CD4-positive, alpha-beta T cell (primary cell): ENCODE measurements at regions not wholly inside any gene's neighbourhood (a gene's known extent, or its start where the extent isn't known, plus 50 kb on each side); places are given as distances from the start of the nearest gene placed in this dataset.

Experiments used
- ATAC-seq: fragments of 200-7000 bp; cut with Tn5 transposase; one replicate; pipeline ENCODE4 v1.10.0; 2022; ENCODE audit warnings: mild to moderate bottlenecking; ENCODE audit not compliant: poor library complexity
- CTCF ChIA-PET: fragments of 350-600 bp; sonication (Branson Sonifier 250); formaldehyde crosslinking; loops from one replicate; lab custom pipeline; 2021; ENCODE audit warnings: antibody characterized with exemption, inconsistent platforms; lab: Charles Lee
- POLR2A ChIA-PET: fragments of 350-600 bp; sonication (Branson Sonifier 250); formaldehyde crosslinking; loops from one replicate; lab custom pipeline; 2021; ENCODE audit warnings: antibody characterized with exemption, inconsistent platforms; lab: Charles Lee
- DNase-seq, 14 experiments: peaks; one replicate each; pipeline ENCODE4 v3.0.0-alpha.2; 2013 to 2020; ENCODE audit warnings: mixed read lengths in 2 of 14
- H3K27ac ChIP-seq, 2 donors: one replicate each; pipeline versions ENCODE4 v1.5.1 to v1.7.0; 2013; ENCODE audit warnings: low read length in 2 of 2, low read depth in 1 of 2, mild to moderate bottlenecking in 1 of 2
- H3K27me3 ChIP-seq, 2 experiments: 1 replicate in 1 of 2; 2 replicates in 1 of 2; pipeline versions ENCODE4 v1.6.1 to v1.7.0; 2013; ENCODE audit warnings: low read length in 2 of 2, control low read depth in 1 of 2, mild to moderate bottlenecking in 1 of 2, moderate library complexity in 1 of 2; ENCODE audit not compliant: insufficient read depth in 2 of 2, control insufficient read depth in 1 of 2
- H3K36me3 ChIP-seq: one replicate; pipeline ENCODE4 v1.6.1; 2013; ENCODE audit warnings: low read length, control low read depth; ENCODE audit not compliant: insufficient read depth
- H3K4me1 ChIP-seq: one replicate; pipeline ENCODE4 v1.6.1; 2013; ENCODE audit warnings: low read length, control low read depth; ENCODE audit not compliant: insufficient read depth
- H3K4me3 ChIP-seq: one replicate; pipeline ENCODE4 v1.5.1; 2013; ENCODE audit warnings: mild to moderate bottlenecking, low read length, moderate library complexity
- H3K9me3 ChIP-seq, 2 experiments: 1 replicate in 1 of 2; 2 replicates in 1 of 2; pipeline versions ENCODE4 v1.6.1 to v1.7.0; 2013; ENCODE audit warnings: low read length in 2 of 2, mild to moderate bottlenecking in 2 of 2, control low read depth in 1 of 2, moderate library complexity in 1 of 2; ENCODE audit not compliant: control insufficient read depth in 1 of 2, insufficient read depth in 1 of 2
- H3K27ac Mint-ChIP-seq: one replicate; pipeline ENCODE4 v1.8.0; 2020; ENCODE audit warnings: mixed read lengths
- H3K27me3 Mint-ChIP-seq: one replicate; pipeline ENCODE4 v1.8.0; 2021; ENCODE audit warnings: mixed read lengths
- H3K36me3 Mint-ChIP-seq: one replicate; pipeline ENCODE4 v1.8.0; 2021; ENCODE audit warnings: low read depth, mixed read lengths
- H3K4me1 Mint-ChIP-seq: one replicate; pipeline ENCODE4 v1.8.0; 2021; ENCODE audit warnings: low read depth, mixed read lengths
- H3K4me3 Mint-ChIP-seq: one replicate; pipeline ENCODE4 v1.8.0; 2020; ENCODE audit warnings: mild to moderate bottlenecking, mixed read lengths
- H3K9me3 Mint-ChIP-seq: one replicate; pipeline ENCODE4 v1.8.0; 2020; ENCODE audit warnings: mixed read lengths
- intact Hi-C, 2 experiments: fragments of 100-400 bp; cut with DNase I in 1 of 2; cut with micrococcal nuclease in 1 of 2; formaldehyde crosslinking; loops; one replicate each; pipeline versions ENCODE4 v1.15.1 to v1.9.0; 2023 to 2025; cut with DNase I, micrococcal nuclease
- TF ChIP-seq, protein P1 (sequence below): fragments of 200-600 bp; IDR thresholded peaks from one replicate; pipeline ENCODE4 v1.8.0; 2022; ENCODE audit warnings: antibody characterized with exemption, mild to moderate bottlenecking

DNA sequence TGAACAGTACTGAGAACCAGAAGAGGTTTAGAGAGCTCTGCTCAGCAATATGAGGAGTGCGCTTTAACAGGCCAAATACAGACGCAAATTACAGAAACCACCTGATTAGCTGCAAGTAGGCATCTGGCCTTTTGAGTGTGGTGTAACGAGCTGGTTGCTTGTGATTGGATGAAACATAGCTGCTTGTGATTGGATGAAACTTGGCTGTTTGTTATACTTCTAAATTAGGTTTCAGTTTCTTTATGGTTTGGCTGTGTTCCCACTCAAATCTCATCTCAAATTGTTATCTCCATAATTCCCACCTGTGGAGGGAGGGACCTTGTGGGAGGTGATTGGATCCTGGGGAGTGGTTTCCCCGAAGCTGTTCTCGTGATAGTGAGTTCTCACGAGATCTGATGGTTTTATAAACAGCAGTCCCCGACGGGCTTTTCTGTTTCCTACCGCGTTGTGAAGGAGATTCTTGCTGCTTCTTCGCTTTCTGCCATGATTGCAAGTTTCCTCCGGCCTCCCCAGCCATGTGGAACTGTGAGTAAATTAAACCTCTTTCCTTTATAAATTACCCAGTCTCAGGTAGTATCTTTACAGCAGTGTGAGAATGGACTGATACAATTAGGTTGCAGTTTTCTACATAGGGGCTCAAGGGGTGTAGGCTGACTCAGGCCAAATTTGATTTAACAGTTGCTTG, 655.9 kb upstream of the MAN1A1 start:
- Mint-ChIP-seq H3K27me3 (no peaks in the 10 kb centered on the region), H3K4me3 (no peak overlapping the region), H3K36me3 (no peaks in the 10 kb centered on the region), H3K27ac (no peak overlapping the region), H3K9me3 (peaks cover 2% of the 10 kb centered on the region), H3K4me1 (no peaks in the 10 kb centered on the region)
- DNase-seq (no peak), ATAC-seq (no peak)
- ChIA-PET CTCF (no interaction called here), POLR2A (no interaction called here)
- peaks cover 0 to 4% of the 10 kb centered on the region in 2 experiments for H3K9me3 ChIP-seq
- no peaks in the 10 kb centered on the region for H3K36me3 ChIP-seq
- no peak overlapping the region for H3K4me3 ChIP-seq
- TF ChIP-seq, protein P1, sequence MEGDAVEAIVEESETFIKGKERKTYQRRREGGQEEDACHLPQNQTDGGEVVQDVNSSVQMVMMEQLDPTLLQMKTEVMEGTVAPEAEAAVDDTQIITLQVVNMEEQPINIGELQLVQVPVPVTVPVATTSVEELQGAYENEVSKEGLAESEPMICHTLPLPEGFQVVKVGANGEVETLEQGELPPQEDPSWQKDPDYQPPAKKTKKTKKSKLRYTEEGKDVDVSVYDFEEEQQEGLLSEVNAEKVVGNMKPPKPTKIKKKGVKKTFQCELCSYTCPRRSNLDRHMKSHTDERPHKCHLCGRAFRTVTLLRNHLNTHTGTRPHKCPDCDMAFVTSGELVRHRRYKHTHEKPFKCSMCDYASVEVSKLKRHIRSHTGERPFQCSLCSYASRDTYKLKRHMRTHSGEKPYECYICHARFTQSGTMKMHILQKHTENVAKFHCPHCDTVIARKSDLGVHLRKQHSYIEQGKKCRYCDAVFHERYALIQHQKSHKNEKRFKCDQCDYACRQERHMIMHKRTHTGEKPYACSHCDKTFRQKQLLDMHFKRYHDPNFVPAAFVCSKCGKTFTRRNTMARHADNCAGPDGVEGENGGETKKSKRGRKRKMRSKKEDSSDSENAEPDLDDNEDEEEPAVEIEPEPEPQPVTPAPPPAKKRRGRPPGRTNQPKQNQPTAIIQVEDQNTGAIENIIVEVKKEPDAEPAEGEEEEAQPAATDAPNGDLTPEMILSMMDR, result no peak
- no peaks in the 10 kb centered on the region for H3K27me3 ChIP-seq
- H3K4me1 ChIP-seq, result no peaks in the 10 kb centered on the region
- intact Hi-C loops, result no loop called here
- no peak overlapping the region for H3K27ac ChIP-seq

DNA sequence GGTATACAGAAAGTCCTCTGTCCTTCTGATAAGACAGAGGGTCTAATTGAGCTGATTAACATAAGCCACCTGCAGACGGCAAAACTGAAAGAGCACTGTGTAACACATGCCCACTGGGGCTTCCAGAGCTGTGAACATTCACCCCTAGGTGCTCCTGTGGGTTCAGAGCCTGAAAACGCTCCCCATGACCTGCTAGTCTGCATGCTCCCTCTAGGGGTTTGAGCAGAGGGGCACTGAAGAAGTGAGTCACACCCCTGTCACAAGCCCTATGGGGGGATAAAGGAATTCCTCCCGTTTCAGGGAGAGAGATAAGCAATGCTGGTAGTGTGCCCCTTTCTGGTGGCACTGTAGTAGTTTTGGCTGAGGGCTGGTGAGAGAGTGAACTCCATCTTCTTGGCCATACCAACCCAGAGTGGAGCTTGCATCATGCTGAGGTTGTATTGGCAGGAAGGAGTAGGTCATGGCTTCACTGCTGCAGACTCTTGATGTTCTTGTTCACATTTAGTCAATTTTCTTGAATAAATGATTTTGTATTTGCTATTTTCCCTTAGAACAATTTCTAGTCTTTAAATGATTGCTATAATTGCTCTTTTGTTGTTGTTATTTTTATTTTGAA, 637.5 kb upstream of the MAN1A1 start:
- Histone ChIP-seq H3K27me3 (no peaks in the 10 kb centered on the region), H3K27ac (no peak overlapping the region), H3K4me3 (no peak overlapping the region), H3K36me3 (no peaks in the 10 kb centered on the region), H3K9me3 (no peaks in the 10 kb centered on the region), H3K4me1 (no peaks in the 10 kb centered on the region)
- ChIA-PET CTCF (no interaction called here), POLR2A (no interaction called here)
- DNase-seq (no peak), ATAC-seq (no peak)
- Mint-ChIP-seq H3K4me3 (no peak overlapping the region), H3K9me3 (no peaks in the 10 kb centered on the region), H3K27ac (no peak overlapping the region), H3K4me1 (no peaks in the 10 kb centered on the region), H3K27me3 (no peaks in the 10 kb centered on the region), H3K36me3 (no peaks in the 10 kb centered on the region)
- intact Hi-C loops, result no loop called here
- TF ChIP-seq, protein P1, result no peak

DNA sequence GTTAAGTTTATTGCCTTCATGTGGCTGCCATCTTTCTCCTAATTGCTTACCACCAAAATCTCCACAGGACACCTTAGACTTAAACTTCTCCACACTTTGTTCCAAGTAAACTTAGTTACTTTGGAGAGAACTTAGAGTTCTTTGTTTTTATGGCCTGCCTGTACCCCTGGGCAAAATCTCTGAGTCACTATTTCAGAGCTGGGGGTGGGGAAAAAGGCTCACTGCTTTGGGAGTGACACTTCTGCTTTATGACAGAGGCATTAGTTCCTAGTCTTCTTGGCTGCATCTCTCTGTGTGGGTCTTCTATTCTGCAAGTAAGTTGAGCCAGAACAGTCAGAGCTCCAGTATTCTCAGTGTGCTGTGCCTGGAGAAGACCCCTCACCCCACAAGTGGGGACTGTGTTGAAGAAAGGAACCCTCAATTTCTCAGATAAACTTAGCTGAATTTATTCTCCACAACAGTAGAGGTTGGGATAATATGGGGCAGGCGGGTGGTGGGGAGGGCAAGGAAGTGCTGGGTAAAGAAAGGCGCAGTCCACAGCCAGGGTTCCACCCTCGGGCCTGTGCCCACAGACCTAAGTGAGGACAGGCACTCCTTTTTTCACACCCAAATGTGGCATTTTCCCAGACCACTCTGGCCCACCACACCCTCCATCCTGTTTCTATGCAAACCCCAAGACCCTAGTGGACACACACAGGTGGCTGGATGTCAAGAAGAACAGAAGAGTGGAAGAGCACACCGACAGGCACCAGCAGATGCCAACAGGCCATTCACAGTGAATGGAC, 636.6 kb upstream of the MAN1A1 start:
- H3K4me1 ChIP-seq, result no peaks in the 10 kb centered on the region
- H3K4me3 ChIP-seq, result no peak overlapping the region
- no peaks in the 10 kb centered on the region for H3K27me3 ChIP-seq
- TF ChIP-seq, protein P1, result no peak
- Mint-ChIP-seq H3K4me3 (no peak overlapping the region), H3K27me3 (no peaks in the 10 kb centered on the region), H3K9me3 (no peaks in the 10 kb centered on the region), H3K36me3 (no peaks in the 10 kb centered on the region), H3K4me1 (no peaks in the 10 kb centered on the region), H3K27ac (no peak overlapping the region)
- ChIA-PET POLR2A (no interaction called here), CTCF (no interaction called here)
- H3K36me3 ChIP-seq, result no peaks in the 10 kb centered on the region
- intact Hi-C loops, result no loop called here
- no peak overlapping the region for H3K27ac ChIP-seq
- DNase-seq, result no peak
- H3K9me3 ChIP-seq, result no peaks in the 10 kb centered on the region
- ATAC-seq, result no peak
